Psoas muscle (tissue), 7 donors: ENCODE measurements at regions not wholly inside any gene's neighbourhood (a gene's known extent, or its start where the extent isn't known, plus 50 kb on each side); places are given as distances from the start of the nearest gene placed in this dataset.

ENCODE experiments used
- ATAC-seq, 4 donors: fragments of 200-7000 bp; cut with Tn5 transposase; one replicate each; pipeline ENCODE4 v1.9.1; 2020; ENCODE audit warnings: moderate library complexity in 3 of 4, mild to moderate bottlenecking in 2 of 4
- DNase-seq, 2 donors: peaks; one replicate each; pipeline ENCODE4 v3.0.0-alpha.2; 2020
- H3K27ac ChIP-seq: fragments of 200-600 bp; one replicate; pipeline ENCODE4 v1.8.0; 2022
- H3K27me3 ChIP-seq, 3 donors: fragments of 200-600 bp in 1 of 3; one replicate each; pipeline versions ENCODE4 v1.6.1 to v1.8.0; 2013 to 2022; ENCODE audit warnings: low read length in 2 of 3, mild to moderate bottlenecking in 2 of 3, moderate library complexity in 1 of 3; ENCODE audit not compliant: insufficient read depth in 3 of 3
- H3K36me3 ChIP-seq, 2 donors: fragments of 200-600 bp in 1 of 2; one replicate each; pipeline versions ENCODE4 v1.6.1 to v1.8.0; 2013 to 2022; ENCODE audit warnings: low read depth in 1 of 2, mild to moderate bottlenecking in 1 of 2, moderate library complexity in 1 of 2; ENCODE audit not compliant: insufficient read depth in 1 of 2
- H3K4me1 ChIP-seq: fragments of 200-600 bp; one replicate; pipeline ENCODE4 v1.8.0; 2022
- H3K4me3 ChIP-seq: fragments of 200-600 bp; one replicate; pipeline ENCODE4 v1.8.0; 2022; ENCODE audit warnings: mild to moderate bottlenecking
- H3K9me3 ChIP-seq: fragments of 200-600 bp; one replicate; pipeline ENCODE4 v1.8.0; 2022
- WGBS, 3 donors: extraction: QIAGEN DNeasy Blood & Tissue Kit; methylation state at CpG; one replicate each; pipeline versions ENCODE4 v1.1.6 to v1.1.7; 2013; 5-methylcytosine and 5-hydroxymethylcytosine counted together
- intact Hi-C, 2 donors: fragments of 100-400 bp; cut with DNase I; formaldehyde crosslinking; loops; one replicate each; pipeline versions ENCODE4 v1.11.0 to v1.14.2; 2022
- TF ChIP-seq, protein P1 (sequence below): fragments of 200-600 bp; IDR thresholded peaks from one replicate; pipeline ENCODE4 v1.8.0; 2022; ENCODE audit warnings: antibody characterized with exemption
- donor health status: healthy with polysubstance abuse.
- donor health status: DM: no; HTN: no; CAD: no; lungs with moderate emphysema.
- donor health status: Bipolar disorder and iron deficiency.
- donor health status: healthy.
- donor health status: DM: yes; HTN: yes; CAD: no.
- donor health status: DM: no; HTN: no; CAD: no.
- donor health status: DM: yes; HTN: yes; CAD: no.

DNA sequence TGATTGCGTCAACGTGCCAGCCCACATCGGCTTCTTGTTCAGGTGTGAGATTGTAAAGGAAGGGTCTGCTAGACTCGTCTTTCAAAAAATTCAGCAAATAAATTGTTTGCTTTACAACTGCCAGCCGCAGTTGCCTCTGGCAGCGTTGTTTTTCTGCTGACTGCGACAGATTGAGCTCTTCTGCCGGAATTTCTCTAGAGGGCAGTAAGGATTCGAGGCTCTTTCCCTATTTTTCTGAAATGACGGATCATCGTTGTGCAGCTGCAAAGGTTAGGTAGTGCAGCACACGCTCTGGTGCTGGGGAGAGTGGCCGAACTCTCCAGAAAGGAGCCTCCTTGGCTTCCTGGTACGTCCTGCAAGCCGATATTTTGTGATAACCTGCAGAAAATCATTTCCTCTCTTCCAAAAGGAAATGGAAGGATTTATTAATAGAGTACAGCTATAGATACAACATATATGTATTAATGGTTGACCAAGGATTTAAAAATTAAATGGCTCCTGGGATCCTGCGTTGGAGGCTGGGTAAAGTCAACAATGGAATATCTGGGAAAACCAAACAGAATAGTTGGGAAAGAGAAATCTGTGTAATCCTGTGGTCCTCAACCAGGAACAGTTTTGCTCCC is 121.9 kb upstream of the ZFP64 start:
- no peaks in the 10 kb centered on the region for H3K36me3 ChIP-seq
- peaks cover 0 to 3% (median under 1%) of the 10 kb centered on the region in 3 donors for H3K27me3 ChIP-seq
- no peak overlapping the region for H3K4me3 ChIP-seq
- WGBS, 3 donors: 20 to 23% (median 23%) methylated on average over 16 of the region's 16 CpGs
- H3K27ac ChIP-seq: no peak overlapping the region
- no peak for ATAC-seq
- peaks cover 3% of the 10 kb centered on the region for H3K9me3 ChIP-seq
- no peaks in the 10 kb centered on the region for H3K4me1 ChIP-seq
- DNase-seq: no peak
- TF ChIP-seq, protein P1, sequence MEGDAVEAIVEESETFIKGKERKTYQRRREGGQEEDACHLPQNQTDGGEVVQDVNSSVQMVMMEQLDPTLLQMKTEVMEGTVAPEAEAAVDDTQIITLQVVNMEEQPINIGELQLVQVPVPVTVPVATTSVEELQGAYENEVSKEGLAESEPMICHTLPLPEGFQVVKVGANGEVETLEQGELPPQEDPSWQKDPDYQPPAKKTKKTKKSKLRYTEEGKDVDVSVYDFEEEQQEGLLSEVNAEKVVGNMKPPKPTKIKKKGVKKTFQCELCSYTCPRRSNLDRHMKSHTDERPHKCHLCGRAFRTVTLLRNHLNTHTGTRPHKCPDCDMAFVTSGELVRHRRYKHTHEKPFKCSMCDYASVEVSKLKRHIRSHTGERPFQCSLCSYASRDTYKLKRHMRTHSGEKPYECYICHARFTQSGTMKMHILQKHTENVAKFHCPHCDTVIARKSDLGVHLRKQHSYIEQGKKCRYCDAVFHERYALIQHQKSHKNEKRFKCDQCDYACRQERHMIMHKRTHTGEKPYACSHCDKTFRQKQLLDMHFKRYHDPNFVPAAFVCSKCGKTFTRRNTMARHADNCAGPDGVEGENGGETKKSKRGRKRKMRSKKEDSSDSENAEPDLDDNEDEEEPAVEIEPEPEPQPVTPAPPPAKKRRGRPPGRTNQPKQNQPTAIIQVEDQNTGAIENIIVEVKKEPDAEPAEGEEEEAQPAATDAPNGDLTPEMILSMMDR: peak; percentile 17
- intact Hi-C loops: loop anchor here in 1 of 2 donors (5.0 kb wide), 1 partner anchor 1239 kb away; no protein-coding TSS in a partner anchor

DNA sequence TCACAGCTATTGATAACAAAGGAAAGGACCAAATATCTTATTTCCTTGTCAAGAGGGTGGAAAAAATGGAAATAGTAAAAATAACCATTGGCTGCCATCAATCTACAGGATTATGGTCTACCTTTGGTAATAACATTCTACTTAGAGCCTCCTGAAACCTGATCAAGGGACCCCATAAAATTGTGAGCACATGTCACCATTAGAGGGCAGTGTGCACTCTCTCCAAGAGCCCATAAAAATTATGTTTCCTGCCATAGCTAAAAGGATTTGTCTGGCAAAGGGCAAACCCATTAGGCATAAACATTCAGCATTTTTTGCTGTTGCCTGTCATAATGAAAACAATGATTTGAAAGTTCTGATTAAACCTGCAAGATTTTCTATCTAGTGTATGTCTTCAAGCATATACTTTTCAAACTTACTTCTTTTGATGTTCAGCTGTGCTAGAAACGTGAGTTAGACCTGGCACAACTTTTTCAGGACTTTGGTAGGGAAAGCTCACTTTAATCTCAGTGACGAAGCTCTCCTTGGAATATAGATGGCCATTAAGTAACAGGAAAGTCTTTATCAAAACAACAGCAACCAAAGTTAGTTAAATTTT is 120.7 kb upstream of the ZFP64 start:
- H3K9me3 ChIP-seq: peaks cover 3% of the 10 kb centered on the region
- H3K4me1 ChIP-seq: no peaks in the 10 kb centered on the region
- no peak overlapping the region for H3K4me3 ChIP-seq
- peak in 1 of 4 donors; percentile 54 for ATAC-seq
- DNase-seq: no peak
- intact Hi-C loops: loop anchor here in 1 of 2 donors (5.0 kb wide), 1 partner anchor 1240 kb away; no protein-coding TSS in a partner anchor
- H3K27ac ChIP-seq: no peak overlapping the region
- H3K27me3 ChIP-seq: peaks cover 0 to 3% (median 0%) of the 10 kb centered on the region in 3 donors
- WGBS, 3 donors: 44 to 51% (median 46%) methylated on average over 2 of the region's 2 CpGs
- TF ChIP-seq, protein P1: peak; percentile 53
- H3K36me3 ChIP-seq: no peaks in the 10 kb centered on the region

DNA sequence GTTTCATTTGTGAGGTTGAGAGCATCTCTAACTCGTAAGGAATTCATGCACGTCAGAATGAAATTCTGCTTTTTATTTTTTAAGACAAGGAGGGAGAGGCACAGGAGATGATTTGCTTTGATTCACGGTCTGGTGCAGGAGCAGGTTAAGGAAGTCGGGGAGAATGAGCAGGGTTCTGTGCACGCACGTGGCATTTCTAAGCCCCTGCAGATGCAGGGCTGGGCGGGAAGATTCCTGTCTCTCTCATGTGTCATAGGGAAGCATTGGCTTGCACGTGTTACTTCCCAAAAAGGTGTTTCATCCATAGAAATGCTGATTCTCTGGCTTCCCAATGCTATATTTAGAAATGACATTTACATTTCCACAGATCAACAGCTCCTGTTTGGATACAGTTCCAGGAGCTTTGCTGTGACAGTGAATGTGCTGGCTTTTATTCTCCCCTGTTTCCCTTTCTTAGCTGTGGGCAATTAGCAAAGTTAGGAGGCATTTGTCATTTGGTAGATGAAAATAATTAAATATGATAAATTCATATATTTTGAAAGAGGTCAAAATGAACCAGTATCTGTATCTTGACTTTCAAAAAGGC is 119.7 kb upstream of the ZFP64 start:
- WGBS, 3 donors: 72 to 73% (median 73%) methylated on average over 8 of the region's 8 CpGs
- TF ChIP-seq, protein P1: no peak
- H3K36me3 ChIP-seq: no peaks in the 10 kb centered on the region
- no peak for ATAC-seq
- H3K4me1 ChIP-seq: no peaks in the 10 kb centered on the region
- peaks cover 0 to 3% (median 0%) of the 10 kb centered on the region in 3 donors for H3K27me3 ChIP-seq
- intact Hi-C loops: loop anchor here in 1 of 2 donors (5.0 kb wide), 1 partner anchor 1241 kb away; no protein-coding TSS in a partner anchor
- no peak for DNase-seq
- no peak overlapping the region for H3K4me3 ChIP-seq
- H3K27ac ChIP-seq: no peak overlapping the region
- no peaks in the 10 kb centered on the region for H3K9me3 ChIP-seq

DNA sequence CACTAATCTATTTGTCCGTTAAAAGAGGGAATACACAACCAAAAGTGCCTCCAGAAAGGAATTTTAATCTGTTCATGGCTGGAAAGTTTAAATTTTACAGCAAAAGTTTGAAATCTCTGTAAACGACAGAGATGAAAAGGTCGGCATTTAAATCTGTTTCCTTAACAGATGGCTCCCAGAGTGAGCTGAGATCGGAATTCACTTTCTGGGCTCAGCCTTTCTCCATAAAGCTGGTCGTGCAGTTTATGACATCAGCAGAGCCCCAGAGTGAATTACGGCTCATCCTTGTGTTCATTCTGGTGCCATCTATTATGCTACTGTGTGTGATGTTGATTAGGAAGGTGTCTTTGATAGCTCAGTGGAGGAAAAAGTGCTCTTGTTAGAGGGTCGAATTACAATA is 117.6 kb upstream of the ZFP64 start:
- TF ChIP-seq, protein P1: no peak
- Histone ChIP-seq H3K27me3 (no peaks in the 10 kb centered on the region), H3K9me3 (no peaks in the 10 kb centered on the region), H3K27ac (no peak overlapping the region), H3K4me3 (no peak overlapping the region), H3K36me3 (no peaks in the 10 kb centered on the region), H3K4me1 (no peaks in the 10 kb centered on the region)
- DNase-seq (no peak), ATAC-seq (no peak)
- intact Hi-C loops: no loop called here
- WGBS, 3 donors: 44 to 51% (median 44%) methylated on average over 7 of the region's 7 CpGs
